SK-N-SH treated with all-trans-retinoic acid at 6 μM for 48 hours (cell line): ENCODE measurements at regions not wholly inside any gene's neighbourhood (a gene's known extent, or its start where the extent isn't known, plus 50 kb on each side); places are given as distances from the start of the nearest gene placed in this dataset.

ENCODE experiments used
- ATAC-seq: fragments of 200-7000 bp; cut with Tn5 transposase; 3 replicates; pipeline ENCODE4 v1.9.1; 2020; ENCODE audit warnings: mild to moderate bottlenecking, moderate library complexity
- BACH2 ChIP-seq: fragments of 250-450 bp; sonication (Bioruptor Pico); IDR thresholded peaks from 2 replicates; pipeline ENCODE4 v1.9.0; 2021; ENCODE audit warnings: mild to moderate bottlenecking, borderline replicate concordance
- CREB5 ChIP-seq: fragments of 250-450 bp; sonication (Bioruptor Pico); IDR thresholded peaks from 2 replicates; pipeline ENCODE4 v1.5.1; 2020; ENCODE audit warnings: low read depth, mild to moderate bottlenecking, moderate library complexity
- CSDC2 ChIP-seq: fragments of 250-450 bp; sonication (Bioruptor Pico); IDR thresholded peaks from 2 replicates; pipeline ENCODE4 v1.5.0; 2020; ENCODE audit warnings: mild to moderate bottlenecking, moderate library complexity
- GLIS3 ChIP-seq: fragments of 250-450 bp; sonication (Bioruptor Pico); IDR thresholded peaks from 2 replicates; pipeline ENCODE4 v1.5.0; 2020; ENCODE audit warnings: mild to moderate bottlenecking, moderate library complexity
- ISL1 ChIP-seq: fragments of 250-450 bp; sonication (Bioruptor Pico); IDR thresholded peaks from 2 replicates; pipeline ENCODE4 v2.1.2; 2022; ENCODE audit warnings: mild to moderate bottlenecking, moderate library complexity
- OSR1 ChIP-seq: fragments of 250-450 bp; sonication (Bioruptor Pico); IDR thresholded peaks from 2 replicates; pipeline ENCODE4 v1.8.0; 2022; ENCODE audit warnings: moderate library complexity, mild to moderate bottlenecking, inconsistent platforms
- PATZ1 ChIP-seq: fragments of 250-450 bp; sonication (Bioruptor Pico); IDR thresholded peaks from 2 replicates; pipeline ENCODE4 v1.8.0; 2020; ENCODE audit warnings: mild to moderate bottlenecking, moderate library complexity, borderline replicate concordance
- POU6F1 ChIP-seq: fragments of 250-450 bp; sonication (Bioruptor Pico); IDR thresholded peaks from 2 replicates; pipeline ENCODE4 v1.8.0; 2021; ENCODE audit warnings: low read depth, mild to moderate bottlenecking, moderate library complexity, borderline replicate concordance
- RARB ChIP-seq: fragments of 250-450 bp; sonication (Bioruptor Pico); IDR thresholded peaks from 2 replicates; pipeline ENCODE4 v1.8.0; 2021; ENCODE audit warnings: mild to moderate bottlenecking, moderate library complexity
- SNAI2 ChIP-seq: fragments of 250-450 bp; sonication (Bioruptor Pico); IDR thresholded peaks from 2 replicates; pipeline ENCODE4 v1.5.0; 2020; ENCODE audit warnings: mild to moderate bottlenecking, moderate library complexity
- TCF4 ChIP-seq: fragments of 250-450 bp; sonication (Bioruptor Pico); IDR thresholded peaks from 2 replicates; pipeline ENCODE4 v1.8.0; 2021; ENCODE audit warnings: mild to moderate bottlenecking, moderate library complexity, borderline replicate concordance
- TOX ChIP-seq: fragments of 250-450 bp; sonication (Bioruptor Pico); IDR thresholded peaks from 2 replicates; pipeline ENCODE4 v1.8.0; 2021; ENCODE audit warnings: mild to moderate bottlenecking, moderate library complexity, borderline replicate concordance
- TSHZ2 ChIP-seq: fragments of 250-450 bp; sonication (Bioruptor Pico); IDR thresholded peaks from 2 replicates; pipeline ENCODE4 v1.5.0; 2020; ENCODE audit warnings: mild to moderate bottlenecking, moderate library complexity
- ZC3H10 ChIP-seq: fragments of 250-450 bp; sonication (Bioruptor Pico); IDR thresholded peaks from 2 replicates; pipeline ENCODE4 v1.5.1; 2021; ENCODE audit warnings: mild to moderate bottlenecking, moderate library complexity
- ZFP3 ChIP-seq: fragments of 250-450 bp; sonication (Bioruptor Pico); IDR thresholded peaks from 2 replicates; pipeline ENCODE4 v1.5.0; 2020; ENCODE audit warnings: mild to moderate bottlenecking, moderate library complexity
- ZFP30 ChIP-seq: fragments of 450-650 bp; formaldehyde crosslinking; IDR thresholded peaks from 2 replicates; pipeline ENCODE4 v1.5.0; 2022; ENCODE audit warnings: mild to moderate bottlenecking, moderate library complexity
- ZNF565 ChIP-seq: fragments of 450-650 bp; formaldehyde crosslinking; conservative IDR thresholded peaks from 2 replicates; pipeline ENCODE4 v1.5.0; 2020; ENCODE audit warnings: low read depth, mild to moderate bottlenecking, moderate library complexity
- ZNF8 ChIP-seq: fragments of 450-650 bp; formaldehyde crosslinking; IDR thresholded peaks from 2 replicates; pipeline ENCODE4 v1.5.0; 2020; ENCODE audit warnings: mild to moderate bottlenecking, moderate library complexity
- TF ChIP-seq, protein P1 (sequence below): fragments of 250-450 bp; sonication (Bioruptor Pico); IDR thresholded peaks from 2 replicates; pipeline ENCODE4 v1.5.1; 2021; ENCODE audit warnings: mild to moderate bottlenecking, moderate library complexity

DNA sequence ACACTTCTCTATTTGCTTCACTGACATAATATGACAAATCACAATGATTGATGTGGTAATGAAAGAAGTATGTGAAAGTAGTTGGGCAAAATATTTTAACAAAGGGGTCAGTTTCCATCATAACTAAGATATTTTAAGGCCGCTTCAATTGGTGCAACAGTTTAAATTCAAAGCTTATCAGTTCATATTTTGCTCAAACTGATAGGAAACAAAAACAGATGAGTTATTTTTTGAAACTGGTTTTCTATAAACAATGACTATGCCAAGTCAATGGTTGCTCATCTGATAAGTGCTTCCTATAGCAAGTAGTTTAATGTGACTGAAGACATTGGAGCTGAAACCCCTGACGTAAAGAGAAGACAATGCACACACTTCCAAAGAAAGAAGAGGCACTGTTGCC is 1290.7 kb downstream of the SUCLG1 start (continued):
- TF ChIP-seq ZFP3 (CRISPR knock-in tag) (no peak), ZNF8 (CRISPR knock-in tag) (no peak)

DNA sequence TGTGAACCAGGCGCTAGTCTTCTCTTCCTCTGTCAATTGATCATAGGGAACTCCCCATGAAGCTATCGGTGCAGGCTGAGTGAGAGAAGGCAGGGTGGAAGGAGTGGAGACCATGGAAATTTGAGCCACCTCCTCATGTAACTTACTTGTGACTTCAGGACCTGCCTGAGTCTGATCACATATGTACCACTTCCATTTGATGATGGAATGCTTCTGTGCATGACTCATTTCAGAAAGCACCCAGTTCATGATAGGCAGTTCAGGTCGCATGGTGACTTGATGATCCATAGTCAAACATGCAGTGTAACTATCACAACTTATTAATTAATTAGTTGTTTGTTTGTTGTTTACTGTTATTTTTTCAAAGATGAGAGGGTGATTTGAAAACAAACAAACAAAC is 1296.7 kb downstream of the SUCLG1 start:
- TF ChIP-seq OSR1 (CRISPR knock-in tag) (no peak), ZFP3 (CRISPR knock-in tag) (no peak), ZC3H10 (CRISPR knock-in tag) (no peak), TOX (CRISPR knock-in tag) (no peak), CSDC2 (CRISPR knock-in tag) (no peak), GLIS3 (no peak), TCF4 (CRISPR knock-in tag) (no peak), SNAI2 (no peak)
- TF ChIP-seq, protein P1, sequence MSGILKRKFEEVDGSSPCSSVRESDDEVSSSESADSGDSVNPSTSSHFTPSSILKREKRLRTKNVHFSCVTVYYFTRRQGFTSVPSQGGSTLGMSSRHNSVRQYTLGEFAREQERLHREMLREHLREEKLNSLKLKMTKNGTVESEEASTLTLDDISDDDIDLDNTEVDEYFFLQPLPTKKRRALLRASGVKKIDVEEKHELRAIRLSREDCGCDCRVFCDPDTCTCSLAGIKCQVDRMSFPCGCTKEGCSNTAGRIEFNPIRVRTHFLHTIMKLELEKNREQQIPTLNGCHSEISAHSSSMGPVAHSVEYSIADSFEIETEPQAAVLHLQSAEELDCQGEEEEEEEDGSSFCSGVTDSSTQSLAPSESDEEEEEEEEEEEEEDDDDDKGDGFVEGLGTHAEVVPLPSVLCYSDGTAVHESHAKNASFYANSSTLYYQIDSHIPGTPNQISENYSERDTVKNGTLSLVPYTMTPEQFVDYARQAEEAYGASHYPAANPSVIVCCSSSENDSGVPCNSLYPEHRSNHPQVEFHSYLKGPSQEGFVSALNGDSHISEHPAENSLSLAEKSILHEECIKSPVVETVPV, result no peak
- ATAC-seq, result no peak

DNA sequence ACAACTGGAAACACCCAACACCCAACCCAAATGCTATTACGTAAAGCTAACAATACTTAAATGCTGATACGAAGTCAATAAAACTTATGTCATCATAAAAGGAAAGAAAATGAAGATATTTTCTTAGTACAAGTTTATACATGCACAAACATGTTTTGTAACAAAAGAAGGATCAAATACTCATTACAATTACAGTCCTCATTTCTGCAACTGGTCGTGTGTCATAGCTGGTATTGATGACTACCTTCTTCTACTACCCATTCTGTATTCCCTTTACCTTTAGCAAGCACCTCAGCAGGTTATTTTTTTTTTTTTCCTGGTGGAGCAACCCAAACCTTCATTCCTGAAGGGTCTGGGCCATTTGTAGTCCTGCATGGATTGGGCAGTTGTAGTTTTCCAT is 1298.5 kb downstream of the SUCLG1 start:
- TF ChIP-seq ZNF565 (CRISPR knock-in tag) (no peak), ZC3H10 (CRISPR knock-in tag) (no peak), TSHZ2 (CRISPR knock-in tag) (no peak), ZFP30 (CRISPR knock-in tag) (no peak), GLIS3 (no peak), TCF4 (CRISPR knock-in tag) (no peak), ISL1 (no peak), CREB5 (CRISPR knock-in tag) (no peak), RARB (CRISPR knock-in tag) (no peak)
- TF ChIP-seq, protein P1, result no peak
- TF ChIP-seq, all 23 proteins: peak for 0
- no peak for ATAC-seq

GRCh38 chr2:83155826-83156225 is 1303.3 kb downstream of the SUCLG1 start:
- no peak for ATAC-seq
- TF ChIP-seq ZNF8 (CRISPR knock-in tag) (no peak), TSHZ2 (CRISPR knock-in tag) (no peak), CREB5 (CRISPR knock-in tag) (no peak), ZFP3 (CRISPR knock-in tag) (no peak), GLIS3 (no peak), BACH2 (CRISPR knock-in tag) (no peak), CSDC2 (CRISPR knock-in tag) (no peak), PATZ1 (CRISPR knock-in tag) (no peak), POU6F1 (CRISPR knock-in tag) (no peak)
- TF ChIP-seq, protein P1, result no peak
